Heart left ventricle (tissue), 16 donors: ENCODE measurements at regions not wholly inside any gene's neighbourhood (a gene's known extent, or its start where the extent isn't known, plus 50 kb on each side); places are given as distances from the start of the nearest gene placed in this dataset.

ENCODE experiments used
- ATAC-seq, 4 donors: fragments of 200-7000 bp; cut with Tn5 transposase; one replicate each; pipeline ENCODE4 v1.9.1; 2020 to 2022; ENCODE audit warnings: moderate library complexity in 4 of 4, mild to moderate bottlenecking in 3 of 4, moderate number of reproducible peaks in 1 of 4
- DNase-seq, 5 donors: peaks; one replicate each; pipeline ENCODE4 v3.0.0-alpha.2; 2020
- H3K27ac ChIP-seq, 12 donors: fragments of 200-600 bp; sonication (generic) in 4 of 12; one replicate each; pipeline versions ENCODE4 v1.5.0 to v1.8.0; 2016 to 2022; ENCODE audit warnings: mild to moderate bottlenecking in 2 of 12
- H3K27me3 ChIP-seq, 9 donors: fragments of 200-600 bp; sonication (generic) in 2 of 9; one replicate each; pipeline versions ENCODE4 v1.5.1 to v1.8.0; 2016 to 2022; ENCODE audit warnings: mild to moderate bottlenecking in 3 of 9
- H3K36me3 ChIP-seq, 9 donors: fragments of 200-600 bp; sonication (generic) in 2 of 9; one replicate each; pipeline versions ENCODE4 v1.5.0 to v1.8.0; 2018 to 2022; ENCODE audit warnings: mild to moderate bottlenecking in 2 of 9
- H3K4me1 ChIP-seq, 12 donors: fragments of 200-600 bp; sonication (generic) in 4 of 12; one replicate each; pipeline versions ENCODE4 v1.5.0 to v1.8.0; 2016 to 2022; ENCODE audit warnings: mild to moderate bottlenecking in 3 of 12
- H3K4me3 ChIP-seq, 12 donors: fragments of 200-600 bp; sonication (generic) in 4 of 12; one replicate each; pipeline versions ENCODE4 v1.5.0 to v1.8.0; 2017 to 2022; ENCODE audit warnings: mild to moderate bottlenecking in 9 of 12, moderate library complexity in 4 of 12
- H3K9me3 ChIP-seq, 12 donors: fragments of 200-600 bp; sonication (generic) in 4 of 12; one replicate each; pipeline versions ENCODE4 v1.5.0 to v1.8.0; 2016 to 2022; ENCODE audit warnings: mild to moderate bottlenecking in 1 of 12
- CTCF ChIP-seq, 12 donors: fragments of 200-600 bp; sonication (generic) in 4 of 12; IDR thresholded peaks; one replicate each; pipeline versions ENCODE4 v1.5.0 to v1.8.0; 2018 to 2022; ENCODE audit warnings: antibody characterized with exemption in 12 of 12, mild to moderate bottlenecking in 5 of 12
- POLR2A ChIP-seq, 2 donors: fragments of 450-650 bp; IDR thresholded peaks; one replicate each; pipeline ENCODE4 v1.6.1; 2017; ENCODE audit warnings: antibody characterized with exemption in 2 of 2, mild to moderate bottlenecking in 2 of 2, moderate library complexity in 2 of 2
- whole genome bisulfite sequencing, 4 donors: extraction: QIAGEN DNeasy Blood & Tissue Kit in 2 of 4; methylation state at CpG; one replicate each; pipeline versions ENCODE4 v1.1.5 to v1.1.7; 2013 to 2018; 5-methylcytosine and 5-hydroxymethylcytosine counted together
- intact Hi-C, 10 donors: fragments of 100-400 bp; cut with DNase I; formaldehyde crosslinking; loops; one replicate each; pipeline versions ENCODE4 v1.11.1 to v1.14.2; 2022
- donor health status: ischemic (EF 13 %, LVEDD 7.1; RV severe dilation, severe dysfunction).
- donor health status: healthy with polysubstance abuse.
- donor health status: DM: no; HTN: yes; CAD: no.
- donor health status: DM: no; HTN: no; CAD: no.
- donor health status: ischemic (EF 25% LVEDD 6.9; RV normal size, moderate dysfunction).
- donor health status: ischemic (EF 25% LVEDD 5.7; RV mildly dilated, moderate dysfunction).
- donor health status: healthy.
- donor health status: DM: yes; HTN: yes; CAD: no.
- donor health status: ischemic (EF 35%, LVEDD 5.7; RV mildly dilated, moderate dysfunction).
- donor health status: nonischemic (EF 11% LVEDD 7.7; RV severe dilation, severe dysfunction).
- donor health status: DM: yes; HTN: yes; CAD: no.
- donor health status: PGD.
- donor health status: ischemic (EF 29% LVEDD 5.4; RV normal size, mild dysfunction).
- donor health status: nonischemic (EF 23%, LVEDD 6.1; RV moderate dilation, normal function).

GRCh38 chr4:77310931-77311330 lies 153.9 kb downstream of the CCNG2 start:
- intact Hi-C loops, result loop anchor here in 1 of 10 donors (5.0 kb wide), 1 partner anchor 69 kb away; no protein-coding TSS in a partner anchor
- H3K9me3 ChIP-seq, result no peaks in the 10 kb centered on the region
- H3K27me3 ChIP-seq, result no peaks in the 10 kb centered on the region
- ATAC-seq (no peak), DNase-seq (no peak)
- no peaks in the 10 kb centered on the region for H3K4me1 ChIP-seq
- H3K27ac ChIP-seq, result no peak overlapping the region
- no peak for TF ChIP-seq CTCF (IDR thresholded peaks at IDR 0.05)
- TF ChIP-seq POLR2A (IDR thresholded peaks at IDR 0.05), result no peak
- H3K4me3 ChIP-seq, result no peak overlapping the region
- no peaks in the 10 kb centered on the region for H3K36me3 ChIP-seq
- WGBS, 4 donors, result 31 to 46% (median 33%) methylated on average over 3 of the region's 3 CpGs

- no peaks in the 10 kb centered on the region for H3K36me3 ChIP-seq
- ATAC-seq (no peak), DNase-seq (no peak)
- H3K27ac ChIP-seq, result no peak overlapping the region
- TF ChIP-seq POLR2A (IDR thresholded peaks at IDR 0.05) (no peak), CTCF (IDR thresholded peaks at IDR 0.05) (no peak)
- H3K4me1 ChIP-seq, result no peaks in the 10 kb centered on the region
- H3K4me3 ChIP-seq, result no peak overlapping the region
- no peaks in the 10 kb centered on the region for H3K27me3 ChIP-seq
- H3K9me3 ChIP-seq, result peaks cover 0 to 8% (median 0%) of the 10 kb centered on the region in 12 donors
- intact Hi-C loops, result loop anchor here in 1 of 10 donors (5.0 kb wide), 1 partner anchor 72 kb away; no protein-coding TSS in a partner anchor
- 80 to 88% (median 86%) methylated on average over 4 of the region's 4 CpGs for WGBS, 4 donors
Observed at GRCh38 chr4:77314697-77315096, 157.7 kb downstream of the CCNG2 start.

GRCh38 chr4:77327151-77327550 lies 170.1 kb downstream of the CCNG2 start:
- intact Hi-C loops, result no loop called here

GRCh38 chr4:77332696-77333270 lies 175.8 kb downstream of the CCNG2 start:
- Histone ChIP-seq H3K27me3 (peaks cover 0 to 6% (median 0%) of the 10 kb centered on the region in 9 donors), H3K4me1 (no peaks in the 10 kb centered on the region), H3K9me3 (peaks cover 0 to 37% (median 21%) of the 10 kb centered on the region in 12 donors), H3K4me3 (no peak overlapping the region), H3K27ac (no peak overlapping the region), H3K36me3 (no peaks in the 10 kb centered on the region)
- DNase-seq, result no peak
- no peak for ATAC-seq
- intact Hi-C loops, result no loop called here
- WGBS, 4 donors, result 45 to 69% (median 58%) methylated on average over 2 of the region's 2 CpGs
- no peak for TF ChIP-seq CTCF (IDR thresholded peaks at IDR 0.05)
- no peak for TF ChIP-seq POLR2A (IDR thresholded peaks at IDR 0.05)

More at GRCh38 chr4:77327151-77327550, 170.1 kb downstream of the CCNG2 start:
- no peak for ATAC-seq
- H3K4me3 ChIP-seq, result no peak overlapping the region
- H3K27me3 ChIP-seq, result peaks cover 0 to 6% (median 0%) of the 10 kb centered on the region in 9 donors
- no peaks in the 10 kb centered on the region for H3K36me3 ChIP-seq
- H3K27ac ChIP-seq, result no peak overlapping the region
- H3K4me1 ChIP-seq, result no peaks in the 10 kb centered on the region
- no peak for DNase-seq
- 75 to 90% (median 79%) methylated on average over 6 of the region's 6 CpGs for WGBS, 4 donors
- H3K9me3 ChIP-seq, result peaks cover 0 to 20% (median 5%) of the 10 kb centered on the region in 12 donors
- TF ChIP-seq POLR2A (IDR thresholded peaks at IDR 0.05), result no peak
